ENCODE measurements at regions not wholly inside any gene's neighbourhood (a gene's known extent, or its start where the extent isn't known, plus 50 kb on each side); places are given as distances from the start of the nearest gene placed in this dataset.
A peak's percentile ranks its signal among the peaks of the same experiment; 100 is the strongest.

DNA sequence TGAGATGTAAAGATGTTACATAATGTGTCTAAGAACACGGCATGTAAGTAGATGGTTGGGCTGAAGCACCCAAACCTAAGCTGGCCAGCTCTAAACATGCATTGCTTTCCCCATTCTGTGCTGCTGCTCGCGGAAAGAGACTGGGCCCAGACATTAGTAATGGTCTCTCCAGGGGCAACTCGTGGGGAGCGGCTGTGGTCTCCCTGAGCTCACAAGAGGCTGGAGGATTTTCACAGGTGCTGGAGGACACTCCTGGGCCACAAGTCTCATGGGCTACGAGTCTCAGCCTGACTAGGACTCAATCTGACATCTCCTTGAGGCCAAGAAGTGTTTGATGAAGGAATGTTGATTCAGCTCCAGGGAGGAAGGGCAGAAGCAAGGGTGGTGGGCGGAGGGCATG, 92.7 kb upstream of the PTCH1 start:
- H3K36me3 ChIP-seq, result no peaks in the 10 kb centered on the region
- DNase-seq, result no peak
- H3K27me3 ChIP-seq, result no peaks in the 10 kb centered on the region
- peaks cover 0 to 4% of the 10 kb centered on the region in 2 donors for H3K9me3 ChIP-seq
- intact Hi-C loops (cut with DNase I), result no loop called here
- TF ChIP-seq, protein P1, sequence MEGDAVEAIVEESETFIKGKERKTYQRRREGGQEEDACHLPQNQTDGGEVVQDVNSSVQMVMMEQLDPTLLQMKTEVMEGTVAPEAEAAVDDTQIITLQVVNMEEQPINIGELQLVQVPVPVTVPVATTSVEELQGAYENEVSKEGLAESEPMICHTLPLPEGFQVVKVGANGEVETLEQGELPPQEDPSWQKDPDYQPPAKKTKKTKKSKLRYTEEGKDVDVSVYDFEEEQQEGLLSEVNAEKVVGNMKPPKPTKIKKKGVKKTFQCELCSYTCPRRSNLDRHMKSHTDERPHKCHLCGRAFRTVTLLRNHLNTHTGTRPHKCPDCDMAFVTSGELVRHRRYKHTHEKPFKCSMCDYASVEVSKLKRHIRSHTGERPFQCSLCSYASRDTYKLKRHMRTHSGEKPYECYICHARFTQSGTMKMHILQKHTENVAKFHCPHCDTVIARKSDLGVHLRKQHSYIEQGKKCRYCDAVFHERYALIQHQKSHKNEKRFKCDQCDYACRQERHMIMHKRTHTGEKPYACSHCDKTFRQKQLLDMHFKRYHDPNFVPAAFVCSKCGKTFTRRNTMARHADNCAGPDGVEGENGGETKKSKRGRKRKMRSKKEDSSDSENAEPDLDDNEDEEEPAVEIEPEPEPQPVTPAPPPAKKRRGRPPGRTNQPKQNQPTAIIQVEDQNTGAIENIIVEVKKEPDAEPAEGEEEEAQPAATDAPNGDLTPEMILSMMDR (IDR thresholded peaks at IDR 0.05), result no peak
- no peak overlapping the region for H3K27ac ChIP-seq
- no peak overlapping the region for H3K4me3 ChIP-seq
- no peak for ATAC-seq
- no peaks in the 10 kb centered on the region for H3K4me1 ChIP-seq

DNA sequence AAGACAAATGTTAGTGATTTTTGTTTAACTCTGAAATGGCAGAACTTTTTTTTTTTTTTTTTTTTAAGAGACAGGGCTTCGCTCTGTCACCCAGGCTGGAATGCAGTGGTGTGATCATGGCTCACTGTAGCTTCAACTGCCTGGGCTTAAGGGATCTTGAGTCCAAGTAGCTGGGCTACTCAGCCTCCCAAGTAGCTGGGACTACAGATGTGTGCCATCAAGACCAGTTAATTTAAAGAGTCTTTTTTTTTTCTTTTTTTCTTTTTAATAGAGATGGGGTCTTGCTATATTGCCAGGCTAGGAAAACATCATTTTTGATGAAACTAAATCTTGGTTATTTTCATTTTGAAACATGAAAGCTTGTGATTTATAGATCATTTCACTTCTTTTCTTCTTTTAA, 91.6 kb upstream of the PTCH1 start:
- no peak overlapping the region for H3K27ac ChIP-seq
- DNase-seq (no peak), ATAC-seq (no peak)
- intact Hi-C loops (cut with DNase I), result no loop called here
- H3K9me3 ChIP-seq, result no peaks in the 10 kb centered on the region
- TF ChIP-seq, protein P1 (IDR thresholded peaks at IDR 0.05), result no peak
- H3K4me3 ChIP-seq, result no peak overlapping the region
- H3K36me3 ChIP-seq, result no peaks in the 10 kb centered on the region
- H3K27me3 ChIP-seq, result no peaks in the 10 kb centered on the region
- no peaks in the 10 kb centered on the region for H3K4me1 ChIP-seq

DNA sequence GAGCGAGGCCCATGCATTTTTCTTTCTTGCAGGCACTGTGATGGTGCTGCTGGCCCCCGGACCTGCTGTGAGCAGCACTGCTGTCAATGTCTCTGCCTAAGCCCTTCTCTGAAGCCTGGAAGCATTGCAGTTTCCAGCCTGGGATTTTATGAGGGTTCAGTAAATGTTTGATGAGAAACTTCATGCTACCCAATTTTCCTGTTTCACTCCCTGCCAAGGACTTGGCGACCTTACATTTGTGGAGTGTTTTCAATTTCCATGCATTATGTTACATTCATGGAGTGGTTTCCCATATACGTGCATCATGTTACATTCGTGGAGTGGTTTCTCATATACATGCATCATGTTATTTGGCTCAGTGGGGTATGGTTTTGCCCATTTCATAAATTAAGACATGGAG, 90.7 kb upstream of the PTCH1 start:
- no peaks in the 10 kb centered on the region for H3K4me1 ChIP-seq
- H3K9me3 ChIP-seq, result no peaks in the 10 kb centered on the region
- no peak overlapping the region for H3K4me3 ChIP-seq
- TF ChIP-seq, protein P1 (IDR thresholded peaks at IDR 0.05), result no peak
- ATAC-seq, result no peak
- H3K27ac ChIP-seq, result no peak overlapping the region
- no peaks in the 10 kb centered on the region for H3K36me3 ChIP-seq
- intact Hi-C loops (cut with DNase I), result no loop called here
- H3K27me3 ChIP-seq, result no peaks in the 10 kb centered on the region
- DNase-seq, result no peak

DNA sequence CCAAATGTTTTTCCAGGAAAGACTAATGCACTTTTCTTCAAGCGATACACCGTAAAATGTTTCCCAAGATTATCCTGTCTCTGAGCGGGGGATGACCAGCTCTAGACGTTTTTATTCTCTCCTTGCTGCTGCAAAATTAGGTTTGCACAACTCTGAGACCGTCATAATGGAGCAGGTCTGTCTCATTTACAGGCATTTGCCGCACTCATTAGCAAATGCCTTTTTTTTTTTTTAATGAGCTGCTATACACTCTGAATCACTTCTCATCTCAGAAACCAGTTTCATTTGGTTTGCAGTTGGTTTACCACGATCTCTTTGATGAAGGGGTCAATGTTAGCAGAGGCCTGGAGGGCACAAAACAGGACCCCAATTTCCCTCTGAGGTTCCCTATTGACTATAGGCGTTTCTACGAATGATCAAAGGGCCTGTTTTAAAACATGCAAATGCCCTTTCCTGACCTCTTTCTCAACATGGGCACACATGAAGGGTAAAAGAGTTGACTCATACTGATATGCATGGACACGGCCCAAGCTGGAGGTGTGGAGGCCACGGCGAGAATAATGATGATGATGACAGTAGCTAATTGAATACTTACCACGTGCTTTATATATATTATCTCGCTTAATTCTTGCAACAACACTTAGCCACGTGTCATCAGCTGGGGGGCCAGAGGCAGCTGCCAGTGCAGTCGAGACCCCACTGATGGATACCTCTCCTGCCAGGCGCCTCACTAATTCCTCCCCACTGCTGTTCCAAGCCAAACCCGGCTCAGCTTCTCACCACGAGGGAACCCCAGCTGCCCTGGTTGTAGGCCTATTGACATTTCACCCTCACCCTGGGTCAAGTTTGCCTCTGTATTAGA, 89.9 kb upstream of the PTCH1 start:
- no peaks in the 10 kb centered on the region for H3K27me3 ChIP-seq
- H3K4me3 ChIP-seq, result no peak overlapping the region
- no peaks in the 10 kb centered on the region for H3K4me1 ChIP-seq
- no peaks in the 10 kb centered on the region for H3K36me3 ChIP-seq
- no peaks in the 10 kb centered on the region for H3K9me3 ChIP-seq
- H3K27ac ChIP-seq, result no peak overlapping the region
- TF ChIP-seq, protein P1 (IDR thresholded peaks at IDR 0.05), result no peak
- no peak for ATAC-seq
- DNase-seq, result no peak
- intact Hi-C loops (cut with DNase I), result no loop called here

DNA sequence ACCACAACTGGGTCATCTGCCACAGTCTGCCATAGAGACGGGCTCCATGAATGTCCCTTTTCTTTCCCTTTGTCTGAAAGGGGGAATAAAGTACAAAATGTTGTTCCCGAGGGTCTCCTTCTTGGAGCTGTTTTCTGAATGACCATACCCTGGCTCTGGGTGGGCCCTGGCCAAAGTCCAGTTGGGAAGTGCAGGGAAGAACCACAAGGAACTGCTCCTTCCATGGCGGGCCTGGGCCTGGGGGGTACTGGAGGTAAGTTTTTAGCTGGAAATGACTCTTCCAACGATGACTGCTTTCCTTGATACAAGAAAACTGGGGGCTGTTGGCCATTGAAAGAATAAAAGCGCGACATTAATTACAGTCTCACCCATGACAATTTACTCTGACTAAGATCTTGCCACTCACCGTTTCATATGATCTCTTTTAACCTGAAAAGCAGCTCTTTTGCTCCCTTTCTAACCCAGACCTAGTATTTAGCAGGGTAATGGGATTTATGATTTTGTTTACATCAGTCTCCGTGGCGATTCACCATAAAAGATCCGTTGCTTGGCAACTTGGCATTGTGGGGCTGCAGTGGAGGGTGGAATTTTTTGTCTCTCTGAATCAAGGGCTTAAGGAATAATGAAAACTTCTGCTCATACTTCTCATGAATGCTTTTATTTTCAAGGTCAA, 89.2 kb upstream of the PTCH1 start:
- intact Hi-C loops (cut with DNase I), result no loop called here
- Histone ChIP-seq H3K36me3 (no peaks in the 10 kb centered on the region), H3K27me3 (no peaks in the 10 kb centered on the region), H3K27ac (no peak overlapping the region), H3K4me1 (no peaks in the 10 kb centered on the region), H3K4me3 (no peak overlapping the region), H3K9me3 (no peaks in the 10 kb centered on the region)
- TF ChIP-seq, protein P1 (IDR thresholded peaks at IDR 0.05), result no peak
- DNase-seq, result peak in 2 of 4 donors; percentile 36 to 74
- no peak for ATAC-seq
